Body of pancreas (tissue), 4 donors: ENCODE measurements at regions not wholly inside any gene's neighbourhood (a gene's known extent, or its start where the extent isn't known, plus 50 kb on each side); places are given as distances from the start of the nearest gene placed in this dataset.

Source experiments
- CTCF ChIP-seq, 7 experiments: fragments of 450-650 bp in 4 of 7; fragments of 200-600 bp in 3 of 7; sonication (generic) in 3 of 7; IDR thresholded peaks; one replicate each; pipeline ENCODE4 v1.5.1; 2016 to 2019; ENCODE audit warnings: antibody characterized with exemption in 7 of 7
- POLR2A ChIP-seq, 3 donors: fragments of 450-650 bp; IDR thresholded peaks; one replicate each; pipeline ENCODE4 v1.6.1; 2016; ENCODE audit warnings: antibody characterized with exemption in 3 of 3, mild to moderate bottlenecking in 2 of 3

DNA sequence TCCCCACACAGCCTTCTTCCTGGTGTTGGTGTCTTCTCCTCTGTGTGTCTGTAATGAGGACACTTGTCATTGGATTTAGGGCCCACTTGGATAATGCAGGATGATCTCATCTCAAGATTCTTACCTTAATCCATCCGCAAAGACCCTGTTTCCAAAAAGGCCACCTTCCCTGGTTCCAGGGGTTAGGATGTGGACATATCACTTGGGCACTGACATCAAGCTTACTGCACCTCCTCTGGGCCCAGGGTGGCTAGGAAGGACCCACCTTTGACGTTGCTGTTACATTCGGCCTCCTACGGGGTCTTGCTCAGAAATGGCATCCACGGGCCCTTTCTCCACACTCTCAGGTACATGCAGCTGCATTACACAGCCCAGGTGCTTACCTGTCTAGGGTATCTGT is 535.9 kb downstream of the BRD1 start:
- TF ChIP-seq CTCF (IDR thresholded peaks at IDR 0.05) = no peak
- TF ChIP-seq POLR2A (IDR thresholded peaks at IDR 0.05) = no peak
